ENCODE measurements at regions not wholly inside any gene's neighbourhood (a gene's known extent, or its start where the extent isn't known, plus 50 kb on each side); places are given as distances from the start of the nearest gene placed in this dataset.

DNA sequence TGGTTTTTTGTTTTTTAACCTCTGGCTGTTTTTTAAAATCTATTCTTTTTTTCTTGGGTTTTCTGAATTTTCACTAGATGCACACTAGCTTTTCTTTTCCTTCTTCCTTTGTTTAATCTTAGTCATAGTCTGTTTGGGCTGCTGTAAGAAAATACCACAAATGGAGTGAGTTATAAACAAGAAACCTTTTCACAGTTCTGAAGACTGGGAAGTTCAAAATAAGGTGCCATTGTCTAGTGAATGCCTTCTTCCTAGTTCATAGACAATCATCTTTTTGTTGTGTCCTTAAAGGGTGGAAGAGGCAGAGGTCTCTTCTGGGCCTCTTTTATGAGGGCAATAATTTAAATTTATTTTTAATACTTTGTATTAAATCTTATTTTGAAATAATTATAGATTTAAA, 532.9 kb upstream of the ANO5 start:
- TF ChIP-seq, protein P1, sequence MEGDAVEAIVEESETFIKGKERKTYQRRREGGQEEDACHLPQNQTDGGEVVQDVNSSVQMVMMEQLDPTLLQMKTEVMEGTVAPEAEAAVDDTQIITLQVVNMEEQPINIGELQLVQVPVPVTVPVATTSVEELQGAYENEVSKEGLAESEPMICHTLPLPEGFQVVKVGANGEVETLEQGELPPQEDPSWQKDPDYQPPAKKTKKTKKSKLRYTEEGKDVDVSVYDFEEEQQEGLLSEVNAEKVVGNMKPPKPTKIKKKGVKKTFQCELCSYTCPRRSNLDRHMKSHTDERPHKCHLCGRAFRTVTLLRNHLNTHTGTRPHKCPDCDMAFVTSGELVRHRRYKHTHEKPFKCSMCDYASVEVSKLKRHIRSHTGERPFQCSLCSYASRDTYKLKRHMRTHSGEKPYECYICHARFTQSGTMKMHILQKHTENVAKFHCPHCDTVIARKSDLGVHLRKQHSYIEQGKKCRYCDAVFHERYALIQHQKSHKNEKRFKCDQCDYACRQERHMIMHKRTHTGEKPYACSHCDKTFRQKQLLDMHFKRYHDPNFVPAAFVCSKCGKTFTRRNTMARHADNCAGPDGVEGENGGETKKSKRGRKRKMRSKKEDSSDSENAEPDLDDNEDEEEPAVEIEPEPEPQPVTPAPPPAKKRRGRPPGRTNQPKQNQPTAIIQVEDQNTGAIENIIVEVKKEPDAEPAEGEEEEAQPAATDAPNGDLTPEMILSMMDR (IDR thresholded peaks at IDR 0.05; ENCODE audit: low read depth, low read length, poor library complexity, severe bottlenecking), result no peak
- no peak for TF ChIP-seq EZH2phosphoT487 (IDR thresholded peaks at IDR 0.05; ENCODE audit: borderline replicate concordance, low read length)
